Hypothalamus (tissue), 51 donors: ENCODE measurements at regions not wholly inside any gene's neighbourhood (a gene's known extent, or its start where the extent isn't known, plus 50 kb on each side); places are given as distances from the start of the nearest gene placed in this dataset.

Experiments used
- DNase-seq, 51 donors: peaks; one replicate each; lab custom pipeline; 2025; lab: John Stamatoyannopoulos, UW

GRCh38 chr10:61159253-61159652 lies 215.3 kb upstream of the RHOBTB1 start:
- no peak for DNase-seq

- no peak for DNase-seq
Observed at GRCh38 chr10:61157182-61157581, 213.2 kb upstream of the RHOBTB1 start.

GRCh38 chr10:61153771-61154170 lies 209.8 kb upstream of the RHOBTB1 start:
- DNase-seq = no peak

GRCh38 chr10:61151059-61151458 lies 207.1 kb upstream of the RHOBTB1 start:
- DNase-seq = no peak

- no peak for DNase-seq
Observed at GRCh38 chr10:61148451-61148850, 204.5 kb upstream of the RHOBTB1 start.

- no peak for DNase-seq
Observed at GRCh38 chr10:61142987-61143386, 199.0 kb upstream of the RHOBTB1 start.

- peak in 13 of 51 donors; percentile 0 to 76 (median 10) for DNase-seq
Observed at GRCh38 chr10:61140765-61141392, 196.9 kb upstream of the RHOBTB1 start.

- DNase-seq = no peak
Observed at GRCh38 chr10:61139592-61139953, 195.6 kb upstream of the RHOBTB1 start.

- no peak for DNase-seq
Observed at GRCh38 chr10:61138708-61139591, 195.0 kb upstream of the RHOBTB1 start.

- no peak for DNase-seq
Observed at GRCh38 chr10:61136139-61136538, 192.2 kb upstream of the RHOBTB1 start.

- no peak for DNase-seq
Observed at GRCh38 chr10:61135276-61135721, 191.3 kb upstream of the RHOBTB1 start.

- DNase-seq = no peak
Observed at GRCh38 chr10:61130366-61130765, 186.4 kb upstream of the RHOBTB1 start.

- DNase-seq = no peak
Observed at GRCh38 chr10:61128196-61128595, 184.2 kb upstream of the RHOBTB1 start.

GRCh38 chr10:61125560-61126170 lies 181.7 kb upstream of the RHOBTB1 start:
- no peak for DNase-seq

- DNase-seq = no peak
Observed at GRCh38 chr10:61124756-61125530, 181.0 kb upstream of the RHOBTB1 start.

GRCh38 chr10:61120805-61121204 lies 176.8 kb upstream of the RHOBTB1 start:
- DNase-seq = no peak

GRCh38 chr10:61119573-61119972 lies 175.6 kb upstream of the RHOBTB1 start:
- DNase-seq = no peak

- DNase-seq = no peak
Observed at GRCh38 chr10:61115897-61116296, 171.9 kb upstream of the RHOBTB1 start.

GRCh38 chr10:61112771-61113170 lies 168.8 kb upstream of the RHOBTB1 start:
- DNase-seq = no peak

GRCh38 chr10:61110936-61111335 lies 167.0 kb upstream of the RHOBTB1 start:
- no peak for DNase-seq
